Endothelial cell of umbilical vein (primary cell): ENCODE measurements at regions not wholly inside any gene's neighbourhood (a gene's known extent, or its start where the extent isn't known, plus 50 kb on each side); places are given as distances from the start of the nearest gene placed in this dataset.
A peak's percentile ranks its signal among the peaks of the same experiment; 100 is the strongest.
"Not testable (repeated sequence)": the region's sequence is repeated elsewhere in the genome, so short reads cannot be mapped to it uniquely, and the experiment has no call there.

Experiments
- BruUV-seq: library from RNA; stranded (reverse); fragments of 400-500 nt; replicated peaks from 2 replicates; lab custom pipeline; 2021; lab: Mats Ljungman, UMichigan
- CTCF ChIA-PET: fragments of 300-600, 350-600 bp; sonication (Branson Sonifier 250); formaldehyde crosslinking; loops from one replicate; lab custom pipeline; 2021; ENCODE audit warnings: antibody characterized with exemption, inconsistent platforms; lab: Charles Lee
- POLR2A ChIA-PET: fragments of 300-600, 350-600 bp; sonication (Branson Sonifier 250); formaldehyde crosslinking; loops from one replicate; lab custom pipeline; 2021; ENCODE audit warnings: antibody characterized with exemption, inconsistent platforms; lab: Charles Lee
- DNase-seq: peaks from one replicate; pipeline ENCODE4 v3.0.0-alpha.2; 2011; ENCODE audit warnings: low read depth, low spot score
- FAIRE-seq: peaks from 2 replicates; lab custom pipeline; 2011; peaks lifted over from hg19 to GRCh38; lab: Jason Lieb, UNC
- H2AFZ ChIP-seq: 2 replicates; pipeline ENCODE4 v1.6.0; 2012; ENCODE audit warnings: low read depth, low read length, control low read depth, inconsistent platforms
- H3K27ac ChIP-seq: 2 replicates; pipeline ENCODE4 v1.5.1; 2011; ENCODE audit warnings: low read depth, mild to moderate bottlenecking, control low read depth, low read length, moderate library complexity; ENCODE audit not compliant: insufficient read depth
- H3K27me3 ChIP-seq, 2 experiments: 2 replicates each; pipeline versions ENCODE4 v1.6.0 to v1.6.1; 2011; ENCODE audit warnings: low read length in 2 of 2, mixed read lengths in 1 of 2; ENCODE audit not compliant: control insufficient read depth in 2 of 2, insufficient read depth in 2 of 2
- H3K36me3 ChIP-seq, 2 experiments: 2 replicates in 1 of 2; 3 replicates in 1 of 2; pipeline ENCODE4 v1.5.1; 2011; ENCODE audit warnings: low read length in 2 of 2, mild to moderate bottlenecking in 1 of 2, moderate library complexity in 1 of 2; ENCODE audit not compliant: control insufficient read depth in 2 of 2, insufficient read depth in 2 of 2; ENCODE audit errors: extremely low read depth in 1 of 2
- H3K4me1 ChIP-seq: 3 replicates; pipeline ENCODE4 v1.5.1; 2011; ENCODE audit warnings: mild to moderate bottlenecking, low read length; ENCODE audit not compliant: control insufficient read depth, insufficient read depth; ENCODE audit errors: extremely low read depth
- H3K4me2 ChIP-seq: 2 replicates; pipeline ENCODE4 v1.6.1; 2011; ENCODE audit warnings: low read length, control low read depth, mixed read lengths; ENCODE audit not compliant: insufficient read depth
- H3K4me3 ChIP-seq, 3 experiments: fragments of 200-600 bp in 1 of 3; sonication (generic), shearing (Covaris generic) in 1 of 3; replicated peaks in 1 of 3; 2 replicates each; pipeline ENCODE4 v1.5.1; 2011 to 2016; ENCODE audit warnings: control low read depth in 3 of 3, low read length in 3 of 3, mild to moderate bottlenecking in 2 of 3, inconsistent platforms in 1 of 3, low read depth in 1 of 3, moderate library complexity in 1 of 3; ENCODE audit not compliant: insufficient read depth in 1 of 3
- H3K79me2 ChIP-seq: 2 replicates; pipeline ENCODE4 v1.6.0; 2012; ENCODE audit warnings: low read length, inconsistent platforms; ENCODE audit not compliant: control insufficient read depth, insufficient read depth
- H3K9ac ChIP-seq: replicated peaks from 2 replicates; pipeline ENCODE3; 2011; ENCODE audit warnings: low read length, control low read depth; ENCODE audit not compliant: insufficient read depth; ENCODE audit errors: extremely low read depth
- H3K9me1 ChIP-seq: replicated peaks from 3 replicates; pipeline ENCODE4 v1.6.0; 2011; ENCODE audit warnings: mild to moderate bottlenecking, low read length; ENCODE audit not compliant: control insufficient read depth, insufficient read depth; ENCODE audit errors: extremely low read depth
- H3K9me3 ChIP-seq: replicated peaks from 2 replicates; pipeline ENCODE4 v1.5.1; 2012; ENCODE audit warnings: low read length, inconsistent platforms; ENCODE audit not compliant: control insufficient read depth, insufficient read depth
- H4K20me1 ChIP-seq: replicated peaks from 2 replicates; pipeline ENCODE3; 2011; ENCODE audit warnings: mild to moderate bottlenecking, low read length; ENCODE audit not compliant: control insufficient read depth, insufficient read depth; ENCODE audit errors: extremely low read depth
- EZH2 ChIP-seq: IDR thresholded peaks from 2 replicates; pipeline ENCODE4 v1.6.1; 2012; ENCODE audit warnings: borderline replicate concordance, low read depth, mild to moderate bottlenecking, moderate library complexity, low read length, inconsistent platforms; ENCODE audit not compliant: severe bottlenecking
- FOS ChIP-seq: IDR thresholded peaks from 2 replicates; pipeline ENCODE4 v1.6.1; 2011; ENCODE audit warnings: mild to moderate bottlenecking, low read length, moderate library complexity, borderline replicate concordance; ENCODE audit not compliant: insufficient read depth
- GATA2 ChIP-seq: IDR thresholded peaks from 2 replicates; pipeline ENCODE4 v1.7.0; 2011; ENCODE audit warnings: low read depth, mild to moderate bottlenecking, moderate library complexity, mixed read lengths, low read length; ENCODE audit not compliant: insufficient read length, insufficient read depth
- MYC ChIP-seq: IDR thresholded peaks from one replicate; pipeline ENCODE4 v1.6.1; 2011; ENCODE audit warnings: mild to moderate bottlenecking, low read depth, low read length
- POLR2A ChIP-seq: IDR thresholded peaks from 2 replicates; pipeline ENCODE4 v1.6.1; 2012; ENCODE audit warnings: low read depth, mild to moderate bottlenecking, control low read depth, low read length
- POLR2AphosphoS5 ChIP-seq: IDR thresholded peaks from 2 replicates; pipeline ENCODE4 v1.6.1; 2012; ENCODE audit warnings: low read depth, mild to moderate bottlenecking, control low read depth, low read length, moderate library complexity; ENCODE audit not compliant: insufficient read depth
- dilution Hi-C: fragments of 300-500 bp; cut with MboI; formaldehyde crosslinking; loops from one replicate; pipeline ENCODE4 v1.15.0; 2019; ENCODE audit warnings: low sequenced_read_pairs; ENCODE audit not compliant: extremely low pct_ligation_motif_present
- intact Hi-C: fragments of 100-400 bp; cut with micrococcal nuclease; formaldehyde crosslinking; loops from one replicate; pipeline ENCODE4 v1.10.0; 2022
- TF ChIP-seq, protein P1 (sequence below): IDR thresholded peaks from 2 replicates; pipeline ENCODE4 v1.6.1; 2011; ENCODE audit not compliant: insufficient read depth, insufficient read length
- TF ChIP-seq, protein P2 (sequence below), 2 donors: IDR thresholded peaks; 1 replicate in 1 of 2; 2 replicates in 1 of 2; pipeline ENCODE4 v1.5.1; 2011; ENCODE audit warnings: low read length in 2 of 2, mild to moderate bottlenecking in 2 of 2, moderate library complexity in 2 of 2, control low read depth in 1 of 2, inconsistent platforms in 1 of 2, low read depth in 1 of 2; ENCODE audit not compliant: insufficient read depth in 1 of 2; ENCODE audit errors: extremely low read depth in 1 of 2

DNA sequence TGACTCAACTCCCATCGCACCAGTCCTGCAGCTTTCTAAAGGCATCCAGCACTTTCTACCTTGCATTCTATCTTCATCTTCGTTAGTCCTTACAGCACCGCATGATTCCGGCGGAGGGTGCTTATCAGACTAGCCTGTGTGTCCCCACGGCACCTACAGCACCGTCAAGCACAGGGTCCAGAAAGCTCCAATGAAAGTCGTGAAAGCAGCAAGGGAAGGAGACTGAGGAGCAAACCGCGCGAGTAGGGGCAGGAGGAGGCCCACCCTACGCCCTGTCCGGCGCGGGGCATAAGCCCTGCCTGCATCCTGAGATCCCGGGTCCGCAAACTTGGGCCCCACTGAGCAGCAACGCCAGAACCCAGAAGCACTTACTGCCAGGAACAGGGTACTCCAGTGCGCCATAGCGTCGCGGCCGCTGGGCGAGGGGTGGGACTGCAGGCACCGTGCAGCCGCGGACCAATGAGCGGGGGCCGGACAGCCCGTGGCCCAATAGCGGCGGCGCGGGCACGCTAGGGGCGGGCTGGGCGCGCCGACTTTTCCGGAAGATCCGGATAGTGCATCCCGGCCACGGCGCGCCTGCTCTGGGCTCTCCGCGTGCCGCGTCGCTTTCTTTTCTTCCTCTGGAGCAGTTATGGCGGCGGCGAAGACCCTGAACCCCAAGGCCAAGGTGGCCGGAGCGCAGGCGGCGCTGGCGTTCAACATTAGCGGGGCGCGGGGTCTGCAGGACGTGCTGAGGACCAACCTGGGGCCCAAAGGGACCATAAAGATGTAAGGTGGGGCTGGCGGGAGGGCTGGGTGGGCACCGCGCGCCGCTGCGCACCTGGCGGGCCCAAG lies 122.1 kb upstream of the VKORC1L1 start:
- peaks cover 3 to 5% of the 10 kb centered on the region in 2 experiments for H3K36me3 ChIP-seq
- DNase-seq, result peak; percentile 92
- peaks cover 15% of the 10 kb centered on the region for H3K4me1 ChIP-seq
- ChIA-PET CTCF (interaction anchor here (0.9 to 3.0 kb wide), 2 partner anchors 19 to 265 kb away, joined by 3 to 15 read pairs; no protein-coding TSS in a partner anchor), POLR2A (no interaction called here)
- peak overlapping the region; percentile 37 for H3K27ac ChIP-seq
- no peaks in the 10 kb centered on the region for H3K9me1 ChIP-seq
- H3K79me2 ChIP-seq, result peaks cover 34% of the 10 kb centered on the region
- no peaks in the 10 kb centered on the region for H4K20me1 ChIP-seq
- peak; percentile 50 for FAIRE-seq
- peak overlapping the region; percentile 75 for H3K9ac ChIP-seq
- H3K4me2 ChIP-seq, result peak overlapping the region; percentile 14
- dilution Hi-C loops, result no loop called here
- H3K4me3 ChIP-seq, result peak overlapping the region; percentile 27 to 97 (median 83)
- no peaks in the 10 kb centered on the region for H3K9me3 ChIP-seq
- TSS peak; percentile 61 for BruUV-seq
- H2AFZ ChIP-seq, result peak overlapping the region; percentile 32
- intact Hi-C loops, result loop anchor here (1.0 to 10.0 kb wide), 3 partner anchors 20 to 123 kb away; partner anchors contain the start of gene VKORC1L1
- H3K27me3 ChIP-seq, result no peaks in the 10 kb centered on the region
- TF ChIP-seq GATA2, result no peak
- peak; percentile 78 for TF ChIP-seq POLR2AphosphoS5
- peak; percentile 85 for TF ChIP-seq POLR2A
- TF ChIP-seq, protein P1, sequence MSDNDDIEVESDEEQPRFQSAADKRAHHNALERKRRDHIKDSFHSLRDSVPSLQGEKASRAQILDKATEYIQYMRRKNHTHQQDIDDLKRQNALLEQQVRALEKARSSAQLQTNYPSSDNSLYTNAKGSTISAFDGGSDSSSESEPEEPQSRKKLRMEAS, result no peak
- TF ChIP-seq, protein P2, sequence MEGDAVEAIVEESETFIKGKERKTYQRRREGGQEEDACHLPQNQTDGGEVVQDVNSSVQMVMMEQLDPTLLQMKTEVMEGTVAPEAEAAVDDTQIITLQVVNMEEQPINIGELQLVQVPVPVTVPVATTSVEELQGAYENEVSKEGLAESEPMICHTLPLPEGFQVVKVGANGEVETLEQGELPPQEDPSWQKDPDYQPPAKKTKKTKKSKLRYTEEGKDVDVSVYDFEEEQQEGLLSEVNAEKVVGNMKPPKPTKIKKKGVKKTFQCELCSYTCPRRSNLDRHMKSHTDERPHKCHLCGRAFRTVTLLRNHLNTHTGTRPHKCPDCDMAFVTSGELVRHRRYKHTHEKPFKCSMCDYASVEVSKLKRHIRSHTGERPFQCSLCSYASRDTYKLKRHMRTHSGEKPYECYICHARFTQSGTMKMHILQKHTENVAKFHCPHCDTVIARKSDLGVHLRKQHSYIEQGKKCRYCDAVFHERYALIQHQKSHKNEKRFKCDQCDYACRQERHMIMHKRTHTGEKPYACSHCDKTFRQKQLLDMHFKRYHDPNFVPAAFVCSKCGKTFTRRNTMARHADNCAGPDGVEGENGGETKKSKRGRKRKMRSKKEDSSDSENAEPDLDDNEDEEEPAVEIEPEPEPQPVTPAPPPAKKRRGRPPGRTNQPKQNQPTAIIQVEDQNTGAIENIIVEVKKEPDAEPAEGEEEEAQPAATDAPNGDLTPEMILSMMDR (IDR thresholded peaks at IDR 0.05; ENCODE audit: extremely low read depth in 1 of 2, insufficient read depth in 1 of 2, low read depth in 1 of 2, low read length in 2 of 2), result no peak
- peak; percentile 32 for TF ChIP-seq FOS
- no peak for TF ChIP-seq MYC
- TF ChIP-seq EZH2, result no peak

DNA sequence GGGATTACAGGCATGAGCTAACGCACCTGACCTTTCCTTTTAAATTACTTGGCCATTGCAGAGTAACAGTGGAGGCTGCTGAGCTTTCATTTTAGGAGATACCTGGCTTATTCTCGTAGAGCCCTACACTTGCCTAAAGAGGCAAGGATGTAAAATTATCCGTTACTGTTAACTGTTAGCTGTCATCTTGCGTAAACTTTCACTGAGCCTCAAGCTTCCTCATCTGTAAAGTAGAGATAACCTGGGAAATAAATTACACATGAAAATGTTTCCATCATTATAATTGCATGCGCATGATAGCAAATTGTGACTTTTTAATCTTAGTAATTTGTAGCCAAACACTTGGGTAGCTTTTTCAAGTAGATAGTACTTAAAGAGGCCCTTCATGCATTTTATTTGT lies 118.8 kb upstream of the VKORC1L1 start:
- H4K20me1 ChIP-seq, H3K9me3 ChIP-seq, DNase-seq, H3K9ac ChIP-seq, H3K27ac ChIP-seq, H3K27me3 ChIP-seq, H3K4me3 ChIP-seq, H2AFZ ChIP-seq, BruUV-seq, H3K4me1 ChIP-seq, CTCF ChIA-PET, H3K4me2 ChIP-seq, POLR2A ChIA-PET, FAIRE-seq, H3K9me1 ChIP-seq, dilution Hi-C loops, H3K36me3 ChIP-seq: not testable (repeated sequence)
- peaks cover 32% of the 10 kb centered on the region for H3K79me2 ChIP-seq
- intact Hi-C loops, result loop anchor here (10.0 kb wide), 1 partner anchor 61 kb away; no protein-coding TSS in a partner anchor
